H1 (cell line): ENCODE measurements at regions not wholly inside any gene's neighbourhood (a gene's known extent, or its start where the extent isn't known, plus 50 kb on each side); places are given as distances from the start of the nearest gene placed in this dataset.

Experiments
- CTCF ChIA-PET: fragments of 300-600 bp; sonication (Branson Sonifier 250); formaldehyde crosslinking; loops from one replicate; lab custom pipeline; 2021; ENCODE audit not compliant: partially characterized antibody; lab: Charles Lee
- POLR2A ChIA-PET: fragments of 300-600 bp; sonication (Branson Sonifier 250); formaldehyde crosslinking; loops from one replicate; lab custom pipeline; 2021; ENCODE audit warnings: inconsistent platforms; ENCODE audit not compliant: partially characterized antibody; lab: Charles Lee
- DNase-seq, 2 experiments: peaks; one replicate each; pipeline versions ENCODE4 v3.0.0 to v3.0.0-alpha.2; 2010 to 2022; ENCODE audit warnings: low spot score in 2 of 2, low read depth in 1 of 2, mixed read lengths in 1 of 2
- FAIRE-seq: peaks from 2 replicates; lab custom pipeline; 2011; peaks lifted over from hg19 to GRCh38; lab: Jason Lieb, UNC
- H2AFZ ChIP-seq: 2 replicates; pipeline ENCODE4 v1.8.1; 2012; ENCODE audit warnings: low read length, inconsistent platforms
- H2AK5ac ChIP-seq: 2 replicates; pipeline ENCODE4 v1.6.1; 2013; ENCODE audit warnings: low read depth, low read length
- H2BK120ac ChIP-seq: replicated peaks from 2 replicates; pipeline ENCODE3; 2013; ENCODE audit warnings: low read depth, low read length, inconsistent platforms
- H2BK12ac ChIP-seq: 2 replicates; pipeline ENCODE4 v1.6.1; 2013; ENCODE audit warnings: low read depth, low read length
- H2BK15ac ChIP-seq: 2 replicates; pipeline ENCODE4 v1.6.1; 2013; ENCODE audit warnings: low read length
- H2BK20ac ChIP-seq: 2 replicates; pipeline ENCODE4 v1.6.1; 2013; ENCODE audit warnings: low read length
- H2BK5ac ChIP-seq: 2 replicates; pipeline ENCODE4 v1.6.1; 2013; ENCODE audit warnings: low read depth, low read length
- H3K14ac ChIP-seq: 2 replicates; pipeline ENCODE4 v1.6.1; 2013; ENCODE audit warnings: inconsistent platforms; ENCODE audit not compliant: insufficient read length
- H3K18ac ChIP-seq: 2 replicates; pipeline ENCODE4 v1.6.1; 2013; ENCODE audit warnings: low read length; ENCODE audit errors: extremely low read depth
- H3K23ac ChIP-seq: 2 replicates; pipeline ENCODE4 v1.6.1; 2013; ENCODE audit warnings: inconsistent platforms; ENCODE audit not compliant: insufficient read length
- H3K23me2 ChIP-seq: 2 replicates; pipeline ENCODE4 v1.6.1; 2013; ENCODE audit warnings: low read depth, low read length
- H3K27ac ChIP-seq: 2 replicates; pipeline ENCODE4 v1.6.1; 2011; ENCODE audit warnings: low read depth, low read length, inconsistent platforms
- H3K27me3 ChIP-seq, 4 experiments: replicated peaks in 1 of 4; 1 replicate in 1 of 4; 2 replicates in 3 of 4; pipeline versions ENCODE4 v1.6.1 to v1.8.1; 2011 to 2013; ENCODE audit warnings: low read length in 3 of 4, mild to moderate bottlenecking in 3 of 4, inconsistent platforms in 2 of 4, mixed read lengths in 2 of 4, moderate library complexity in 1 of 4; ENCODE audit not compliant: control insufficient read depth in 3 of 4, insufficient read depth in 3 of 4; ENCODE audit errors: extremely low read depth in 1 of 4
- H3K36me3 ChIP-seq, 4 experiments: 2 replicates each; pipeline versions ENCODE4 v1.6.1 to v1.8.1; 2011 to 2013; ENCODE audit warnings: mild to moderate bottlenecking in 4 of 4, low read length in 3 of 4, moderate library complexity in 2 of 4, control low read depth in 1 of 4, inconsistent platforms in 1 of 4; ENCODE audit not compliant: insufficient read depth in 4 of 4, control insufficient read depth in 2 of 4
- H3K4ac ChIP-seq: replicated peaks from 2 replicates; pipeline ENCODE3; 2013; ENCODE audit warnings: low read length, low read depth, mixed read lengths, inconsistent platforms; ENCODE audit not compliant: insufficient read length
- H3K4me1 ChIP-seq, 4 experiments: replicated peaks in 1 of 4; 1 replicate in 1 of 4; 2 replicates in 3 of 4; pipeline versions ENCODE4 v1.6.1 to v1.8.1; 2011 to 2013; ENCODE audit warnings: low read length in 3 of 4, inconsistent platforms in 2 of 4, mixed read lengths in 1 of 4; ENCODE audit not compliant: insufficient read depth in 4 of 4, control insufficient read depth in 3 of 4
- H3K4me2 ChIP-seq, 2 experiments: 2 replicates each; pipeline versions ENCODE4 v1.6.1 to v1.8.1; 2011 to 2013; ENCODE audit warnings: low read depth in 2 of 2, low read length in 2 of 2, control low read depth in 1 of 2, inconsistent platforms in 1 of 2, mild to moderate bottlenecking in 1 of 2; ENCODE audit not compliant: insufficient read depth in 1 of 2
- H3K4me3 ChIP-seq, 4 experiments: fragments of 200-600, 300-600 bp in 1 of 4; sonication (generic), shearing (Covaris generic), sonication (Bioruptor Twin) in 1 of 4; 2 replicates each; pipeline versions ENCODE4 v1.5.1 to v1.8.1; 2011 to 2016; ENCODE audit warnings: low read length in 4 of 4, low read depth in 3 of 4, control low read depth in 2 of 4, inconsistent platforms in 2 of 4, mild to moderate bottlenecking in 2 of 4, mixed read lengths in 1 of 4, moderate library complexity in 1 of 4; ENCODE audit not compliant: insufficient read depth in 2 of 4; ENCODE audit errors: extremely low read depth in 1 of 4
- H3K56ac ChIP-seq: replicated peaks from 2 replicates; pipeline ENCODE3; 2013; ENCODE audit warnings: low read depth, mild to moderate bottlenecking, mixed read lengths, low read length, inconsistent platforms; ENCODE audit not compliant: insufficient read length
- H3K79me1 ChIP-seq: 2 replicates; pipeline ENCODE4 v1.6.1; 2013; ENCODE audit warnings: low read depth, low read length, control low read depth
- H3K79me2 ChIP-seq, 2 experiments: 2 replicates each; pipeline versions ENCODE4 v1.6.1 to v1.8.1; 2012 to 2013; ENCODE audit warnings: low read length in 2 of 2, mild to moderate bottlenecking in 2 of 2, inconsistent platforms in 1 of 2; ENCODE audit not compliant: insufficient read depth in 2 of 2, control insufficient read depth in 1 of 2
- H3K9ac ChIP-seq, 4 experiments: replicated peaks in 1 of 4; 1 replicate in 1 of 4; 2 replicates in 3 of 4; pipeline versions ENCODE4 v1.6.1 to v1.8.1; 2011 to 2013; ENCODE audit warnings: low read depth in 3 of 4, low read length in 3 of 4, control low read depth in 2 of 4, mild to moderate bottlenecking in 2 of 4, moderate library complexity in 2 of 4, inconsistent platforms in 1 of 4; ENCODE audit errors: extremely low read depth in 1 of 4
- H3K9me3 ChIP-seq, 2 experiments: 2 replicates each; pipeline versions ENCODE4 v1.6.1 to v1.8.1; 2012 to 2013; ENCODE audit warnings: mild to moderate bottlenecking in 2 of 2, moderate library complexity in 2 of 2, control low read depth in 1 of 2, inconsistent platforms in 1 of 2, low read depth in 1 of 2, low read length in 1 of 2, mixed read lengths in 1 of 2; ENCODE audit not compliant: insufficient read depth in 2 of 2
- H4K20me1 ChIP-seq, 2 experiments: replicated peaks in 1 of 2; 2 replicates each; pipeline versions ENCODE3 to v1.8.1; 2011 to 2013; ENCODE audit warnings: inconsistent platforms in 2 of 2, low read length in 2 of 2, mild to moderate bottlenecking in 1 of 2; ENCODE audit not compliant: insufficient read depth in 2 of 2, control insufficient read depth in 1 of 2
- H4K5ac ChIP-seq: 2 replicates; pipeline ENCODE4 v1.6.1; 2013; ENCODE audit warnings: low read length, low read depth, mixed read lengths, inconsistent platforms; ENCODE audit not compliant: insufficient read length
- H4K8ac ChIP-seq: 2 replicates; pipeline ENCODE4 v1.8.0; 2013; ENCODE audit warnings: mild to moderate bottlenecking, moderate library complexity, low read length, inconsistent platforms; ENCODE audit not compliant: insufficient read depth; ENCODE audit errors: extremely low read depth
- H4K91ac ChIP-seq: replicated peaks from 2 replicates; pipeline ENCODE3; 2013; ENCODE audit warnings: low read length, mixed read lengths, inconsistent platforms; ENCODE audit not compliant: insufficient read length
- KDM1A ChIP-seq: fragments of 200-600, 300-600 bp; sonication (generic); IDR thresholded peaks from 2 replicates; pipeline ENCODE4 v1.7.1; 2016; ENCODE audit warnings: mild to moderate bottlenecking, low read length, borderline replicate concordance
- YY1 ChIP-seq: IDR thresholded peaks from 2 replicates; pipeline ENCODE4 v1.6.1; 2011; ENCODE audit warnings: low read depth, mild to moderate bottlenecking, low read length
- WGBS, 2 experiments: shearing (Covaris generic) in 1 of 2; methylation state at CpG; one replicate each; pipeline versions ENCODE4 v1.1.6 to v1.1.7; 2013 to 2015; ENCODE audit warnings: low lambda C conversion rate in 2 of 2, mixed read lengths in 2 of 2, inconsistent platforms in 1 of 2, low coverage in 1 of 2, missing lambda C conversion rate in 1 of 2; ENCODE audit not compliant: insufficient replicate concordance in 2 of 2, insufficient coverage in 1 of 2, insufficient read length in 1 of 2; ENCODE audit errors: extremely low coverage in 1 of 2, missing lambda C conversion rate in 1 of 2; 5-methylcytosine and 5-hydroxymethylcytosine counted together

DNA sequence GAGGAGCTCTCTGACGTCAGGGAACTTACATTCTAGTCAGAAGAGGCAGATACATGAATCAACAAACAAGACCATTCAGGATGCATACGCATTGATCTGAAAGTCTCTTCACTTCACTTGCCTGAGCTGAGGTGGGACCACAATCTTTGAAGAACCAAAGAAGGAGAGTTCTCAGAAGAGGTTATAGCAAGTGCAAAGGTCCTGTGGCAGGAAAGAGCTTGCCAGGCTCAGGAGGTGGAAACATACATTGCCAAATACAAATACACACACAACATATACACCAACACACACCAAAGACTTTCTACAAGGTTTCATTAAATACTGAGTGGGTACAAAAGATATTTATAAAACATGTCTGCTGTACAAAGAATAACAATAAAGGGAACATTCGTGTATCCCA lies 86.8 kb upstream of the GJB5 start:
- no peak overlapping the region for H2BK20ac ChIP-seq
- H2BK12ac ChIP-seq = no peak overlapping the region
- H2AK5ac ChIP-seq = no peak overlapping the region
- H3K36me3 ChIP-seq = no peaks in the 10 kb centered on the region
- H3K18ac ChIP-seq = no peak overlapping the region
- H3K9ac ChIP-seq = no peak overlapping the region
- DNase-seq (no peak), FAIRE-seq (no peak)
- H2BK5ac ChIP-seq = no peak overlapping the region
- TF ChIP-seq YY1 (no peak), KDM1A (peak; percentile 72; the same call in 1 of the 2 replicates)
- H3K56ac ChIP-seq = no peak overlapping the region
- H3K27me3 ChIP-seq = no peaks in the 10 kb centered on the region
- no peaks in the 10 kb centered on the region for H4K20me1 ChIP-seq
- no peak overlapping the region for H2BK120ac ChIP-seq
- H3K23me2 ChIP-seq = no peaks in the 10 kb centered on the region
- 87% methylated on average over 3 of the region's 3 CpGs; no CpG with 5 or more reads in 1 of the 2 experiments for WGBS, 2 experiments
- no peak overlapping the region for H4K91ac ChIP-seq
- no peaks in the 10 kb centered on the region for H3K79me2 ChIP-seq
- no peaks in the 10 kb centered on the region for H3K4me1 ChIP-seq
- no peak overlapping the region for H3K23ac ChIP-seq
- no peaks in the 10 kb centered on the region for H3K79me1 ChIP-seq
- no peak overlapping the region for H3K4me2 ChIP-seq
- no peak overlapping the region for H3K4me3 ChIP-seq
- ChIA-PET CTCF (interaction anchor here (1.1 to 1.7 kb wide), 2 partner anchors 13 to 119 kb away, joined by 3 to 4 read pairs; no protein-coding TSS in a partner anchor), POLR2A (no interaction called here)
- H2BK15ac ChIP-seq = no peak overlapping the region
- H3K14ac ChIP-seq = no peak overlapping the region
- no peak overlapping the region for H4K5ac ChIP-seq
- no peak overlapping the region for H3K4ac ChIP-seq
- no peak overlapping the region for H4K8ac ChIP-seq
- H3K9me3 ChIP-seq = peaks cover 15 to 17% of the 10 kb centered on the region in 2 experiments; a peak in 3 of 4 replicates
- H3K27ac ChIP-seq = no peak overlapping the region
- H2AFZ ChIP-seq = no peak overlapping the region
